Keratinocyte (primary cell): ENCODE measurements at regions not wholly inside any gene's neighbourhood (a gene's known extent, or its start where the extent isn't known, plus 50 kb on each side); places are given as distances from the start of the nearest gene placed in this dataset.

ENCODE experiments used
- DNase-seq: peaks from one replicate; pipeline ENCODE4 v3.0.0-alpha.2; 2011; ENCODE audit warnings: low read depth, missing footprints, low spot score
- FAIRE-seq: peaks from 2 replicates; lab custom pipeline; 2011; peaks lifted over from hg19 to GRCh38; lab: Jason Lieb, UNC
- H2AFZ ChIP-seq: 2 replicates; pipeline ENCODE4 v1.6.0; 2012; ENCODE audit warnings: low read length, control low read depth, inconsistent platforms; ENCODE audit not compliant: control insufficient read depth
- H3K27ac ChIP-seq: 2 replicates; pipeline ENCODE4 v1.5.1; 2011; ENCODE audit warnings: low read length; ENCODE audit not compliant: control insufficient read depth, insufficient read depth
- H3K27me3 ChIP-seq: 3 replicates; pipeline ENCODE4 v1.6.0; 2011; ENCODE audit warnings: low read length; ENCODE audit not compliant: control insufficient read depth, insufficient read depth; ENCODE audit errors: extremely low read depth
- H3K36me3 ChIP-seq, 2 experiments: 2 replicates in 1 of 2; 3 replicates in 1 of 2; pipeline ENCODE4 v1.5.1; 2011; ENCODE audit warnings: low read length in 2 of 2, mild to moderate bottlenecking in 1 of 2; ENCODE audit not compliant: control insufficient read depth in 2 of 2, insufficient read depth in 2 of 2; ENCODE audit errors: extremely low read depth in 1 of 2
- H3K4me1 ChIP-seq: 3 replicates; pipeline ENCODE4 v1.5.1; 2011; ENCODE audit warnings: low read length; ENCODE audit not compliant: control insufficient read depth, insufficient read depth; ENCODE audit errors: extremely low read depth
- H3K4me2 ChIP-seq: 3 replicates; pipeline ENCODE4 v1.6.0; 2011; ENCODE audit warnings: low read depth, low read length; ENCODE audit not compliant: control insufficient read depth, insufficient read depth; ENCODE audit errors: extremely low read depth
- H3K4me3 ChIP-seq, 3 experiments: fragments of 200-600 bp in 1 of 3; sonication (generic) in 1 of 3; 2 replicates in 2 of 3; 3 replicates in 1 of 3; pipeline ENCODE4 v1.5.1; 2011 to 2016; ENCODE audit warnings: low read length in 3 of 3, mild to moderate bottlenecking in 3 of 3, control low read depth in 2 of 3, inconsistent platforms in 1 of 3, low read depth in 1 of 3, mixed read lengths in 1 of 3, mixed run types in 1 of 3, moderate library complexity in 1 of 3; ENCODE audit not compliant: control insufficient read depth in 2 of 3, insufficient read depth in 2 of 3; ENCODE audit errors: extremely low read depth in 1 of 3
- H3K79me2 ChIP-seq: 2 replicates; pipeline ENCODE4 v1.6.0; 2012; ENCODE audit warnings: low read length; ENCODE audit not compliant: control insufficient read depth, insufficient read depth
- H3K9ac ChIP-seq: 3 replicates; pipeline ENCODE4 v1.6.0; 2011; ENCODE audit warnings: low read length; ENCODE audit not compliant: control insufficient read depth, insufficient read depth; ENCODE audit errors: extremely low read depth
- H3K9me1 ChIP-seq: 3 replicates; pipeline ENCODE4 v1.6.0; 2011; ENCODE audit warnings: low read length; ENCODE audit not compliant: control insufficient read depth, insufficient read depth; ENCODE audit errors: extremely low read depth
- H3K9me3 ChIP-seq: 2 replicates; pipeline ENCODE4 v1.5.1; 2012; ENCODE audit warnings: low read depth, low read length; ENCODE audit not compliant: control insufficient read depth
- H4K20me1 ChIP-seq: 3 replicates; pipeline ENCODE4 v1.6.0; 2011; ENCODE audit warnings: low read length; ENCODE audit not compliant: control insufficient read depth, insufficient read depth; ENCODE audit errors: extremely low read depth
- CTCF ChIP-seq, 3 experiments: IDR thresholded peaks in 1 of 3; conservative IDR thresholded peaks in 1 of 3; optimal IDR thresholded peaks in 1 of 3; 2 replicates in 2 of 3; 3 replicates in 1 of 3; pipeline versions ENCODE3 to v1.5.1; 2011; ENCODE audit warnings: low read length in 3 of 3, mild to moderate bottlenecking in 3 of 3, moderate library complexity in 2 of 3, control low read depth in 1 of 3, inconsistent platforms in 1 of 3; ENCODE audit not compliant: insufficient read depth in 2 of 3; ENCODE audit errors: extremely low read depth in 1 of 3
- EZH2 ChIP-seq: IDR thresholded peaks from one replicate; pipeline ENCODE4 v1.6.1; 2012; ENCODE audit warnings: inconsistent platforms, mild to moderate bottlenecking, low read length, moderate library complexity
- dilution Hi-C: fragments of 300-500 bp; cut with MboI; formaldehyde crosslinking; loops from one replicate; pipeline ENCODE4 v1.7.0; 2020; ENCODE audit warnings: low sequenced_read_pairs; ENCODE audit not compliant: extremely low pct_ligation_motif_present

DNA sequence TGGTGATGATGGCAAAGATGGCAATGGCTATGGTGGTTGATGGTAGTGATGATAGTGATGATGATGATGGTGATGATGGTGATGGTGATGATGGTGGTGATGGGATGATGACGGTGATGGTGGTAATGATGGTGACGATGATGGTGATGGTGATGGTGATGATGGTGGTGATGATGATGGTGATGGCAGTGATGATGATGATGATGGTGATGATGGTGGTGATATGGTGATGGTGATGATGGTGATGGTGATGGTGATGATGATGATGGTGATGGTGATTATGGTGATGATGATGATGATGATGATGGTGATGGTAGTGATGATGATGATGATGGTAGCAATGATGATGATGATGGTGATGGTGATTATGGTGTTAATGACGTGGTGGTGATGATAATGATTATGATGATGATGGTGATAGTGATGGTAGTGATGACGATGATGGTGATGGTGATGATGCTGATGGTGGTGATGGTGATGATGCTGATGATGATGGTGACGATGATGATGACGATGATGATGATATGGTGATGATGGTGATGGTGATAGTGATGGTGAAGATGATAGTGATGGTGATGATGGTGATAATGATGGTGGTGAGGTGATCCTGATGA lies 232.1 kb downstream of the BRD1 start:
- no peak for TF ChIP-seq EZH2
- no peak for TF ChIP-seq CTCF (optimal IDR thresholded peaks at IDR 0.05 in 1 of 3, IDR thresholded peaks at IDR 0.05 in 1 of 3, conservative IDR thresholded peaks at IDR 0.05 in 1 of 3; ENCODE audit: extremely low read depth in 1 of 3, insufficient read depth in 2 of 3, low read length in 3 of 3)
- Histone ChIP-seq H3K4me1 (no peaks in the 10 kb centered on the region), H2AFZ (no peak overlapping the region), H4K20me1 (no peaks in the 10 kb centered on the region), H3K9me3 (peaks cover 21% of the 10 kb centered on the region), H3K4me3 (no peak overlapping the region), H3K36me3 (no peaks in the 10 kb centered on the region), H3K27ac (no peak overlapping the region), H3K9ac (no peak overlapping the region), H3K27me3 (no peaks in the 10 kb centered on the region), H3K4me2 (no peak overlapping the region), H3K9me1 (no peaks in the 10 kb centered on the region), H3K79me2 (no peaks in the 10 kb centered on the region)
- dilution Hi-C loops: no loop called here
- no peak for FAIRE-seq
- DNase-seq: no peak

- no peaks in the 10 kb centered on the region for H4K20me1 ChIP-seq
- H3K36me3 ChIP-seq: no peaks in the 10 kb centered on the region
- H3K79me2 ChIP-seq: no peaks in the 10 kb centered on the region
- no peak overlapping the region for H3K4me3 ChIP-seq
- H3K4me1 ChIP-seq: no peaks in the 10 kb centered on the region
- DNase-seq: no peak
- H3K9ac ChIP-seq: no peak overlapping the region
- H3K27ac ChIP-seq: no peak overlapping the region
- H3K9me3 ChIP-seq: peaks cover 20% of the 10 kb centered on the region
- no peaks in the 10 kb centered on the region for H3K27me3 ChIP-seq
- no peak overlapping the region for H2AFZ ChIP-seq
- H3K4me2 ChIP-seq: no peak overlapping the region
- no peaks in the 10 kb centered on the region for H3K9me1 ChIP-seq
- dilution Hi-C loops: no loop called here
- no peak for FAIRE-seq
- TF ChIP-seq EZH2: no peak
- TF ChIP-seq CTCF (optimal IDR thresholded peaks at IDR 0.05 in 1 of 3, IDR thresholded peaks at IDR 0.05 in 1 of 3, conservative IDR thresholded peaks at IDR 0.05 in 1 of 3; ENCODE audit: extremely low read depth in 1 of 3, insufficient read depth in 2 of 3, low read length in 3 of 3): no peak
Measured at GRCh38 chr22:49594078-49594477, 233.6 kb downstream of the BRD1 start.
